Breast epithelium (tissue), 4 donors: ENCODE measurements at regions not wholly inside any gene's neighbourhood (a gene's known extent, or its start where the extent isn't known, plus 50 kb on each side); places are given as distances from the start of the nearest gene placed in this dataset.

ENCODE experiments used
- DNase-seq, 2 donors: peaks; one replicate each; pipeline ENCODE4 v3.0.0-alpha.2; 2019; ENCODE audit warnings: low spot score in 2 of 2
- H3K27ac ChIP-seq, 2 donors: fragments of 200-600 bp; sonication (generic) in 1 of 2; one replicate each; pipeline ENCODE4 v1.5.1; 2016 to 2019; ENCODE audit warnings: mild to moderate bottlenecking in 1 of 2
- H3K27me3 ChIP-seq, 2 donors: fragments of 200-600 bp; sonication (generic) in 1 of 2; one replicate each; pipeline versions ENCODE4 v1.5.1 to v1.6.0; 2017 to 2019; ENCODE audit warnings: control low read depth in 1 of 2, mild to moderate bottlenecking in 1 of 2
- H3K36me3 ChIP-seq: fragments of 200-600 bp; one replicate; pipeline ENCODE4 v1.5.1; 2019
- H3K4me1 ChIP-seq, 2 donors: fragments of 200-600 bp; sonication (generic); one replicate each; pipeline ENCODE4 v1.5.1; 2016 to 2019; ENCODE audit warnings: control low read depth in 1 of 2
- H3K4me3 ChIP-seq, 3 donors: fragments of 200-600 bp; sonication (generic); 1 replicate in 2 of 3; 2 replicates in 1 of 3; pipeline ENCODE4 v1.5.1; 2016 to 2019; ENCODE audit warnings: mild to moderate bottlenecking in 3 of 3, moderate library complexity in 2 of 3
- H3K9me3 ChIP-seq, 2 donors: fragments of 200-600 bp; sonication (generic) in 1 of 2; one replicate each; pipeline ENCODE4 v1.5.1; 2016 to 2019; ENCODE audit warnings: control low read depth in 1 of 2
- POLR2A ChIP-seq: fragments of 450-650 bp; IDR thresholded peaks from one replicate; pipeline ENCODE4 v1.6.1; 2016; ENCODE audit warnings: antibody characterized with exemption, mild to moderate bottlenecking, moderate library complexity
- POLR2AphosphoS5 ChIP-seq, 3 donors: sonication (generic); formaldehyde crosslinking; IDR thresholded peaks; one replicate each; pipeline ENCODE4 v1.6.1; 2017; ENCODE audit warnings: antibody characterized with exemption in 3 of 3
- intact Hi-C: fragments of 100-400 bp; cut with DNase I; formaldehyde crosslinking; loops from one replicate; pipeline ENCODE4 v1.15.1; 2023; ENCODE audit warnings: low total_unique reads
- TF ChIP-seq, protein P1 (sequence below), 3 donors: fragments of 450-650 bp; IDR thresholded peaks; one replicate each; pipeline ENCODE4 v1.5.1; 2016 to 2017; ENCODE audit warnings: antibody characterized with exemption in 3 of 3, mild to moderate bottlenecking in 3 of 3, moderate library complexity in 3 of 3

DNA sequence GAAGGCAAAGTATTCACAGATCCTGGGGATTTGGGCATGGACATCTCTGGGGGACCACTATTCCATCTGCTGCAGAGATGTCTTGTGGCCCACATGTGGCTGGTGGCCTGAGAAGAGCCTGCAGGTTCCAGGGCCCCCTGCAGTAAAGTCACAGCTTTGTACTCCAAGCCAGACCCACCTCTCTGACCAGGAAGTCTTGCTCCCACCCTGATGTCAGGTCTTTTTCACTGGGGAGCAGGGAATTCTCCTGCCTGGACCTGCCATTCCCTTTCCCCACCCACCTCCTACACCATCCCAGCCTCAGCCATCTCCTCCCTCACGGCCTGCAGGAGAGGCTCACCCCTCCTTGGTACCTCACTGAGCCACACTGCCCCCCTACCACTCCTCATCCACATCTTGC is 211.8 kb downstream of the SMAD2 start:
- DNase-seq = no peak
- TF ChIP-seq, protein P1, sequence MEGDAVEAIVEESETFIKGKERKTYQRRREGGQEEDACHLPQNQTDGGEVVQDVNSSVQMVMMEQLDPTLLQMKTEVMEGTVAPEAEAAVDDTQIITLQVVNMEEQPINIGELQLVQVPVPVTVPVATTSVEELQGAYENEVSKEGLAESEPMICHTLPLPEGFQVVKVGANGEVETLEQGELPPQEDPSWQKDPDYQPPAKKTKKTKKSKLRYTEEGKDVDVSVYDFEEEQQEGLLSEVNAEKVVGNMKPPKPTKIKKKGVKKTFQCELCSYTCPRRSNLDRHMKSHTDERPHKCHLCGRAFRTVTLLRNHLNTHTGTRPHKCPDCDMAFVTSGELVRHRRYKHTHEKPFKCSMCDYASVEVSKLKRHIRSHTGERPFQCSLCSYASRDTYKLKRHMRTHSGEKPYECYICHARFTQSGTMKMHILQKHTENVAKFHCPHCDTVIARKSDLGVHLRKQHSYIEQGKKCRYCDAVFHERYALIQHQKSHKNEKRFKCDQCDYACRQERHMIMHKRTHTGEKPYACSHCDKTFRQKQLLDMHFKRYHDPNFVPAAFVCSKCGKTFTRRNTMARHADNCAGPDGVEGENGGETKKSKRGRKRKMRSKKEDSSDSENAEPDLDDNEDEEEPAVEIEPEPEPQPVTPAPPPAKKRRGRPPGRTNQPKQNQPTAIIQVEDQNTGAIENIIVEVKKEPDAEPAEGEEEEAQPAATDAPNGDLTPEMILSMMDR (IDR thresholded peaks at IDR 0.05) = no peak
- TF ChIP-seq POLR2A (no peak), POLR2AphosphoS5 (IDR thresholded peaks at IDR 0.05) (no peak)
- intact Hi-C loops = no loop called here

DNA sequence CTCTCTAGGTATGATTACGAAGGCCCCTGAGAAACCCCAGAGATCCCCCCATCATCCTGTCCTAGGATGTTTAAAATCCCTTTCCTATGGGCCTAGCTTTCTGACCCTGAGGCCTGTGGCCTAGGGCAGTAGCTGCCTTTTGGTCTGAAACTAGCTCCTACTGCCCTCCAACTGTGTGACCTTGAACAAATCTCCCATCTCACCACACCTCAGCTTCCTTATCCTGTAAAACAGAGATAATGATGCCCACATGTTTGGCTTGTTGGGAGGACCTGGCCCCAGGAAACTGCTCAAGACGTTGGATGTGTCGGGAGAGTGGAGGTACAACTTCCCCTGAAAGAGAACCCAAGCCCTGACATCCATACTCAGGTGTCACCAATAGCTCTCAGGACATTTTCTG is 213.2 kb downstream of the SMAD2 start:
- Histone ChIP-seq H3K4me1 (no peaks in the 10 kb centered on the region), H3K36me3 (no peaks in the 10 kb centered on the region), H3K9me3 (peaks cover 0 to 5% of the 10 kb centered on the region in 2 donors), H3K4me3 (no peak overlapping the region), H3K27me3 (no peaks in the 10 kb centered on the region), H3K27ac (no peak overlapping the region)
- DNase-seq = no peak
- intact Hi-C loops = no loop called here
- no peak for TF ChIP-seq POLR2AphosphoS5 (IDR thresholded peaks at IDR 0.05)
- TF ChIP-seq POLR2A = no peak
- TF ChIP-seq, protein P1 (IDR thresholded peaks at IDR 0.05) = no peak

More for the DNA sequence above, 211.8 kb downstream of the SMAD2 start:
- no peaks in the 10 kb centered on the region for H3K36me3 ChIP-seq
- H3K4me1 ChIP-seq = no peaks in the 10 kb centered on the region
- H3K9me3 ChIP-seq = peaks cover 0 to 5% of the 10 kb centered on the region in 2 donors
- H3K27ac ChIP-seq = no peak overlapping the region
- no peak overlapping the region for H3K4me3 ChIP-seq
- no peaks in the 10 kb centered on the region for H3K27me3 ChIP-seq

DNA sequence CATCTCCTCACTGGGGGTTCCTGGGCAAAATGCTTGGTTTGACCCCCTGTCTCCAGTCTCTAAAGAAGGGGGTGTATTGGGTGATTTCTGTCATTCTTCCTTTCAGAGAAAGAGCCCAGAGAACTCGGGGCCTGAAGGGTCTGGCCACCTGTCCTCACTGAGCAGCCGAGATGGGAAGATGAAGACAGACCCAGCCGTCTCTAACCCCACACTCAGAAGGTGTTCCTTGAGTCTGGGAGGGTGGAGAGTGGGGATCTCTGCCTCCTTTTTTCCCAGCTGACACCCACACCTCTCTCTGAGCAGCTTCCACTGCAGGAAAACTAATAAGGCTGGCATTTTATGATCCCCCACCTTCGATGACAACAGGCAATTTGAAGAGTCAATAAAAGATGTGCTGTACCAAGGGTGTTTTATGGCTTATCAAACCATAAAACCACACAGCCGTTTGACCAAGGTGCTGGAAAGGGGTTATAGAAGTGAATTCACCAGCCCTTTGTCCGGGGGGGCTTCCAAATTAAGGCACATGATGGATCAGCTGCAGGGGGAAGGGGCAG is 213.8 kb downstream of the SMAD2 start:
- Histone ChIP-seq H3K27ac (no peak overlapping the region), H3K9me3 (peaks cover 0 to 5% of the 10 kb centered on the region in 2 donors), H3K27me3 (no peaks in the 10 kb centered on the region), H3K4me1 (no peaks in the 10 kb centered on the region), H3K36me3 (no peaks in the 10 kb centered on the region), H3K4me3 (no peak overlapping the region)
- DNase-seq = no peak
- intact Hi-C loops = no loop called here
- TF ChIP-seq, protein P1 (IDR thresholded peaks at IDR 0.05) = no peak
- TF ChIP-seq POLR2AphosphoS5 (IDR thresholded peaks at IDR 0.05) = no peak
- no peak for TF ChIP-seq POLR2A

DNA sequence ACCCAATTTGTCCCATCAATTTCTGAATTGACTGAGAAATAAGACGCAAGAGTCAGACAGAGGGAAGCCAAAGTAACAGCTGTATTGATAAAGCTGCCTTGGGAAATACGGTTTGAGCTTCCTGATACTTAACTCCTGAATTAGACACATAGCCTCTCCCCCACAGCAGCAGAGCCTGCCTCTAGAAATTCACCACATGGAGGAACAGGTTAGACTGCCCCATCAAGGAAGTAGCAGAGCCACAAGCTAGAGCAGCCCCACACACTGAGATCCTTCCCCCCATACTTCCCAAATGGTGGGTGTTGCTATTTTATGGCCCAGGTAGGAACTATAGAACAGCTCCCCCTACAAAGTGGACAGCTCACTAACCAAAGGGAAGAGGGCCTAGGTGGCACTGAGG is 220.0 kb downstream of the SMAD2 start:
- Histone ChIP-seq H3K27me3 (no peaks in the 10 kb centered on the region), H3K4me1 (no peaks in the 10 kb centered on the region), H3K36me3 (no peaks in the 10 kb centered on the region), H3K9me3 (no peaks in the 10 kb centered on the region), H3K4me3 (no peak overlapping the region), H3K27ac (no peak overlapping the region)
- no peak for DNase-seq
- no peak for TF ChIP-seq POLR2AphosphoS5 (IDR thresholded peaks at IDR 0.05)
- TF ChIP-seq, protein P1 (IDR thresholded peaks at IDR 0.05) = no peak
- TF ChIP-seq POLR2A = no peak
- intact Hi-C loops = no loop called here

DNA sequence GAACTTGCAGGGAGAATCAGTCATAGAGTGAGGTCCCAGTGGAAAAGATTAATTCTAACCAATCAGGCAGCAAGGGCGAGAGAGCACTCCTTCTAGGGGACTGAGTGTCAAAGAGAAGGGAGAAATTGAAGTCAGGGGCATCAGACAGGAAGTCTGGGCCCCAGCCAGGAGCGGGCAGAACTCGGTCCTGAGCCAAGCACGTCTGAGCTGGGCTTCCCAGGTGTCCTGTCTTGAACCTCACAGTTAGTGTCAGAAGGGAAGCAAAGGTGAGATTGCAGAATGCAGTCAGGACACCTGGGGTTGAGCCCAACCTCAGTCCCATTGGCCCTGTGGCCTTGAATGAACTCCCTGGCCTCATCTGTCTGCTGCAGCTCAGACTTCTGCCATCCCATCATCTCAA is 220.9 kb downstream of the SMAD2 start:
- H3K4me3 ChIP-seq = no peak overlapping the region
- intact Hi-C loops = no loop called here
- H3K4me1 ChIP-seq = no peaks in the 10 kb centered on the region
- no peaks in the 10 kb centered on the region for H3K9me3 ChIP-seq
- H3K36me3 ChIP-seq = no peaks in the 10 kb centered on the region
- TF ChIP-seq POLR2AphosphoS5 (IDR thresholded peaks at IDR 0.05) = no peak
- TF ChIP-seq POLR2A = no peak
- TF ChIP-seq, protein P1 (IDR thresholded peaks at IDR 0.05) = no peak
- DNase-seq = no peak
- H3K27me3 ChIP-seq = no peaks in the 10 kb centered on the region
- no peak overlapping the region for H3K27ac ChIP-seq
